ENCODE measurements at regions not wholly inside any gene's neighbourhood (a gene's known extent, or its start where the extent isn't known, plus 50 kb on each side); places are given as distances from the start of the nearest gene placed in this dataset.

- DNase-seq, result no peak
Measured at GRCh38 chr9:107883496-107884124, 394.0 kb upstream of the KLF4 start.

- no peak for DNase-seq
Measured at GRCh38 chr9:107881626-107882300, 392.2 kb upstream of the KLF4 start.

GRCh38 chr9:107878462-107878861 lies 388.9 kb upstream of the KLF4 start:
- DNase-seq, result no peak

- DNase-seq, result no peak
Measured at GRCh38 chr9:107875571-107875980, 386.0 kb upstream of the KLF4 start.

GRCh38 chr9:107874591-107875369 lies 385.2 kb upstream of the KLF4 start:
- no peak for DNase-seq

GRCh38 chr9:107874137-107874536 lies 384.6 kb upstream of the KLF4 start:
- no peak for DNase-seq

GRCh38 chr9:107872457-107873192 lies 383.1 kb upstream of the KLF4 start:
- no peak for DNase-seq

- DNase-seq, result no peak
Measured at GRCh38 chr9:107870927-107871680, 381.5 kb upstream of the KLF4 start.

- DNase-seq, result no peak
Measured at GRCh38 chr9:107870221-107870620, 380.7 kb upstream of the KLF4 start.

- DNase-seq, result no peak
Measured at GRCh38 chr9:107869111-107869510, 379.5 kb upstream of the KLF4 start.

- DNase-seq, result no peak
Measured at GRCh38 chr9:107868186-107868585, 378.6 kb upstream of the KLF4 start.

- no peak for DNase-seq
Measured at GRCh38 chr9:107867738-107868137, 378.2 kb upstream of the KLF4 start.

- no peak for DNase-seq
Measured at GRCh38 chr9:107866711-107867311, 377.2 kb upstream of the KLF4 start.

- no peak for DNase-seq
Measured at GRCh38 chr9:107863396-107863795, 373.8 kb upstream of the KLF4 start.

GRCh38 chr9:107862881-107863280 lies 373.3 kb upstream of the KLF4 start:
- no peak for DNase-seq

- no peak for DNase-seq
Measured at GRCh38 chr9:107862323-107862722, 372.8 kb upstream of the KLF4 start.

GRCh38 chr9:107861075-107861474 lies 371.5 kb upstream of the KLF4 start:
- no peak for DNase-seq

- no peak for DNase-seq
Measured at GRCh38 chr9:107858260-107858659, 368.7 kb upstream of the KLF4 start.

GRCh38 chr9:107856633-107857032 lies 367.1 kb upstream of the KLF4 start:
- no peak for DNase-seq

GRCh38 chr9:107855164-107855563 lies 365.6 kb upstream of the KLF4 start:
- DNase-seq, result no peak

- no peak for DNase-seq
Measured at GRCh38 chr9:107853461-107853860, 363.9 kb upstream of the KLF4 start.

- no peak for DNase-seq
Measured at GRCh38 chr9:107852891-107853290, 363.3 kb upstream of the KLF4 start.

All from NCI-H2029 treated with DMSO at 0.1 percent for 48 hours (cell line).